ENCODE measurements at regions not wholly inside any gene's neighbourhood (a gene's known extent, or its start where the extent isn't known, plus 50 kb on each side); places are given as distances from the start of the nearest gene placed in this dataset.

DNA sequence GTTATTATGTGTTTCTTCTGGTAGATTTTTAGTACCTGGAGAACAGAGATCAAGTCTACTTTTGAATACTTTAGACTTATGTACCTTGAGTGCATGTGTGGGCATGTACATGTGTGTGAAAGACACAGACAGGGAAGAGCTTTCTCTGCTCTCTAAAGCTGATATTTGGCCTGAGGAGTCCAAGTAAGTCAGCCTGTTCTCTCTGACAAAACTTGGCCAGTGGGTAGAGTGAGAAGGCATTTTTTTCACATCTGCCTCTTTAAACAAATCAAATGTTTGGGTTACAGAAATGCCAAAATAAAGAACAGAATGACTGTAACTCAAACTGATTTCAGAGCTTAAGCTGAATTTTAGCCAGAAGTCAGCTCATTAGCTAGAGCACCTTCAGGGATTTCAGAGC lies 309.7 kb upstream of the DYNLRB2 start:
- TF ChIP-seq POLR2A (IDR thresholded peaks at IDR 0.05) = no peak
- TF ChIP-seq, protein P1, sequence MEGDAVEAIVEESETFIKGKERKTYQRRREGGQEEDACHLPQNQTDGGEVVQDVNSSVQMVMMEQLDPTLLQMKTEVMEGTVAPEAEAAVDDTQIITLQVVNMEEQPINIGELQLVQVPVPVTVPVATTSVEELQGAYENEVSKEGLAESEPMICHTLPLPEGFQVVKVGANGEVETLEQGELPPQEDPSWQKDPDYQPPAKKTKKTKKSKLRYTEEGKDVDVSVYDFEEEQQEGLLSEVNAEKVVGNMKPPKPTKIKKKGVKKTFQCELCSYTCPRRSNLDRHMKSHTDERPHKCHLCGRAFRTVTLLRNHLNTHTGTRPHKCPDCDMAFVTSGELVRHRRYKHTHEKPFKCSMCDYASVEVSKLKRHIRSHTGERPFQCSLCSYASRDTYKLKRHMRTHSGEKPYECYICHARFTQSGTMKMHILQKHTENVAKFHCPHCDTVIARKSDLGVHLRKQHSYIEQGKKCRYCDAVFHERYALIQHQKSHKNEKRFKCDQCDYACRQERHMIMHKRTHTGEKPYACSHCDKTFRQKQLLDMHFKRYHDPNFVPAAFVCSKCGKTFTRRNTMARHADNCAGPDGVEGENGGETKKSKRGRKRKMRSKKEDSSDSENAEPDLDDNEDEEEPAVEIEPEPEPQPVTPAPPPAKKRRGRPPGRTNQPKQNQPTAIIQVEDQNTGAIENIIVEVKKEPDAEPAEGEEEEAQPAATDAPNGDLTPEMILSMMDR (IDR thresholded peaks at IDR 0.05) = no peak
- intact Hi-C loops (cut with DNase I) = no loop called here
- H3K4me1 ChIP-seq (replicated peaks in 1 of 2) = peaks cover 0 to 2% of the 10 kb centered on the region in 2 donors
- no peak overlapping the region for H3K4me3 ChIP-seq
- no peak for DNase-seq
- H3K27me3 ChIP-seq = no peaks in the 10 kb centered on the region
- H3K27ac ChIP-seq = peak overlapping the region in 1 of 5 donors; percentile 29
- H3K9me3 ChIP-seq (replicated peaks in 1 of 3) = no peaks in the 10 kb centered on the region
- no peaks in the 10 kb centered on the region for H3K36me3 ChIP-seq (replicated peaks in 1 of 2)

DNA sequence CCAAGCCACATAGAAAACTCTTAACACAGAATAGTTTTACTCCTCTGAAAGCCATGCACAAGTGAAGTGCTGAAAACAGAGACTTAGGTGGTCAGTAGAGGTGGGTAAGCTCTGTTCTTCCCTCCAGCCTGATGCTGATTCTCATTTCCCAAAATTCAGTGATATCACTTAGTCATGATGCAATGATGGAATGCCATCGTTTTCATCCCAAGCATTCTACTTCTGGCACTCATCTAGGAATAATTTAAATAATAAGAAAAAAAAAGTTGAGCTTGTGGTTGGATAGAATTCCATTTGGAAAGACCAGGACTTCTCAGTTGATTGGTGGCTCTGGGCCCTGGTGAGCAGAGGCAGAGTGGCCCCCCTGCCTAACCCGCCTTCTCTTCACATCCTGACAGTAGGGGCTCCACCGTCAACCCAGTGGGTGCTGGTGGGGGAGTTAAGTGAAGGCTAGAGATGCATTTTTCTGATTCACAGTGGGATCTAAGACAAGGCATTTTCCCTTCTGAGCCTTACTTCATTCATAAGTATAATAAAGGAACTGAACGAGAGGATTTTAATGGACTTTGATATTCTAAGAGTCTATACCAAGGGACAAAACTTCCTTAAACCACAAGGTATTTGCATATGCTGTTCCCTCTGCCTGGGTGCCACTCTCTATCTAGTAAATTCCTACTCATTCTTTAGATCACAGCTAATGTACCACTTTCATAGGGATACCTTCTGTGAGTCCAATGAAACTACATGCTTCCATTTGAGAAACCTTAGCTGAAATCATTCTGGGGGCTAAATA lies 310.3 kb upstream of the DYNLRB2 start:
- intact Hi-C loops (cut with DNase I) = no loop called here
- no peak for DNase-seq
- TF ChIP-seq, protein P1 (IDR thresholded peaks at IDR 0.05) = no peak
- TF ChIP-seq POLR2A (IDR thresholded peaks at IDR 0.05) = no peak
- no peaks in the 10 kb centered on the region for H3K27me3 ChIP-seq
- WGBS, 4 donors = 59 to 70% (median 64%) methylated on average over 4 of the region's 4 CpGs
- H3K27ac ChIP-seq = peak overlapping the region in 1 of 5 donors; percentile 29
- peaks cover 0 to 2% of the 10 kb centered on the region in 2 donors for H3K4me1 ChIP-seq (replicated peaks in 1 of 2)
- no peaks in the 10 kb centered on the region for H3K36me3 ChIP-seq (replicated peaks in 1 of 2)
- H3K9me3 ChIP-seq (replicated peaks in 1 of 3) = no peaks in the 10 kb centered on the region
- no peak overlapping the region for H3K4me3 ChIP-seq

DNA sequence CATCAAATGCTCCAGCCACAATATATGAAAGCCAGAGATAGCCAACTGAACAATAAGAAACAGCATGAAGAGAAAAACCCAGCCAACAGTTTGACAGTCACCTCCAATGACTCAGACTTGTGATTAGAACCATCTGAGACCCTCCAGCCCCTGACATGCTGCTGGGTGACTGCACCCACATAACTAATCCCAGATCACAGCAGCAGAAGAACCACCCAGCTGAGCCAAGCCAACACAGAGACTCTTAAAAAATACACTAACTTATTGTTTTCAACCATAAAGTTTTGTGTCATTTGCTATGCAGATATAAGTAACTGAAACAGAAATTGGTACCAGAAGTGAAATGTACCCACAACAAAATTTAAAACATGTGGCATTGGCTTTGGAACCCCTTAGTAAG lies 314.3 kb upstream of the DYNLRB2 start:
- H3K27me3 ChIP-seq = no peaks in the 10 kb centered on the region
- H3K4me3 ChIP-seq = no peak overlapping the region
- DNase-seq = no peak
- intact Hi-C loops (cut with DNase I) = no loop called here
- no peaks in the 10 kb centered on the region for H3K36me3 ChIP-seq (replicated peaks in 1 of 2)
- TF ChIP-seq POLR2A (IDR thresholded peaks at IDR 0.05) = no peak
- TF ChIP-seq, protein P1 (IDR thresholded peaks at IDR 0.05) = no peak
- no peak overlapping the region for H3K27ac ChIP-seq
- H3K4me1 ChIP-seq (replicated peaks in 1 of 2) = no peaks in the 10 kb centered on the region
- no peaks in the 10 kb centered on the region for H3K9me3 ChIP-seq (replicated peaks in 1 of 3)

DNA sequence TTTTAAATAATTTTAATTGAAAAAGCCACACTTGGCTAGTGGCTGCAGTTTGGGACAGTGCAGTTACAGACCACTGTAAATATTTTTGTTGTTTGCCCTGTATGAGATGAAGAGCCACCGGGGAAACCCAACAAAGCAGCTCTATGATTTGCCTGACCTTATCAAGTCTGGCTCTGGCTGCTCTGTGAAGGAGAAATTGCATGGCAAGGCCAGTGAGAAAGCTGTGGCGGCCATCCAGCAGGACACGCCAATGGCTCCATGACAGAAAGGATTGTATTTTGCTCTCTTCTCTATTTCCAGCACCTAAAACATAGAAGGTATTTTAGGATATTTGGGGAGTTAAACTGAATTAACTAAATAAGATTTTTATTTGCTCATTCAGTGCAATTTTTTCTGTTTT lies 330.0 kb upstream of the DYNLRB2 start:
- Histone ChIP-seq H3K4me3 (no peak overlapping the region), H3K36me3 (replicated peaks in 1 of 2) (no peaks in the 10 kb centered on the region), H3K9me3 (replicated peaks in 1 of 3) (no peaks in the 10 kb centered on the region), H3K4me1 (replicated peaks in 1 of 2) (no peaks in the 10 kb centered on the region), H3K27me3 (no peaks in the 10 kb centered on the region), H3K27ac (no peak overlapping the region)
- WGBS, 4 donors = 45 to 65% (median 56%) methylated on average over 3 of the region's 3 CpGs
- DNase-seq = peak in 5 of 7 donors; percentile 13 to 32 (median 21)
- no peak for TF ChIP-seq POLR2A (IDR thresholded peaks at IDR 0.05)
- TF ChIP-seq, protein P1 (IDR thresholded peaks at IDR 0.05) = no peak
- intact Hi-C loops (cut with DNase I) = no loop called here
